ENCODE measurements at regions not wholly inside any gene's neighbourhood (a gene's known extent, or its start where the extent isn't known, plus 50 kb on each side); places are given as distances from the start of the nearest gene placed in this dataset.

- TF ChIP-seq CTCF (IDR thresholded peaks at IDR 0.05) (no peak), POLR2A (IDR thresholded peaks at IDR 0.05) (no peak)
Measured at GRCh38 chr3:176055836-176056235, 1141.4 kb downstream of the TBL1XR1 start.
